Astrocyte of the cerebellum (primary cell): ENCODE measurements at regions not wholly inside any gene's neighbourhood (a gene's known extent, or its start where the extent isn't known, plus 50 kb on each side); places are given as distances from the start of the nearest gene placed in this dataset.
A peak's percentile ranks its signal among the peaks of the same experiment; 100 is the strongest.
"Not testable (repeated sequence)": the region's sequence is repeated elsewhere in the genome, so short reads cannot be mapped to it uniquely, and the experiment has no call there.

Source experiments
- DNase-seq: peaks from one replicate; pipeline ENCODE4 v3.0.0-alpha.2; 2011; ENCODE audit warnings: low read depth
- H3K4me3 ChIP-seq: 2 replicates; pipeline ENCODE4 v1.5.1; 2011; ENCODE audit warnings: mild to moderate bottlenecking, low read depth, low read length, moderate library complexity
- in situ Hi-C: cut with HindIII; loops from 2 replicates; pipeline ENCODE4 v1.10.0; 2017; ENCODE audit warnings: low sequenced_read_pairs
- TF ChIP-seq, protein P1 (sequence below): IDR thresholded peaks from 2 replicates; pipeline ENCODE4 v1.5.1; 2012; ENCODE audit warnings: low read length, low read depth, moderate library complexity, mild to moderate bottlenecking; ENCODE audit errors: missing control alignments

DNA sequence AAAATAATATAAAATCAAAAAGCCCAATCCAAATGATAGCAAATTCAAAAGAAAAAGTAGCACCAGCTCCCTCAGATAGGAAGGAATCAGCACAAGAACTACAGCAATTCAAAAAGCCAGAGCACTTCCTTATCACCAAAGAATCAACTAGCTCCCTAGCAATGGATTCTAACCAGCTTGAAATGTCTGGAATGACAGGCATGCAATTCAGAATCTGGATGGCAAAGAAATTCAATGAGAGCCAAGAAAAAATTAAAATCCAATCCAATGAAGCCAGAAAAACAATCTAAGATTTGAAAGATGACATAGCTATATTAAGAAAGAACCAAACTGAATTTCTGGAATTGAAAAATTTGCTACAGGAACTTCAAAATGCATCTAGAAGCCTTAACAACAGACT is 1334.4 kb upstream of the ALCAM start:
- no peak overlapping the region for H3K4me3 ChIP-seq
- no peak for DNase-seq
- TF ChIP-seq, protein P1, sequence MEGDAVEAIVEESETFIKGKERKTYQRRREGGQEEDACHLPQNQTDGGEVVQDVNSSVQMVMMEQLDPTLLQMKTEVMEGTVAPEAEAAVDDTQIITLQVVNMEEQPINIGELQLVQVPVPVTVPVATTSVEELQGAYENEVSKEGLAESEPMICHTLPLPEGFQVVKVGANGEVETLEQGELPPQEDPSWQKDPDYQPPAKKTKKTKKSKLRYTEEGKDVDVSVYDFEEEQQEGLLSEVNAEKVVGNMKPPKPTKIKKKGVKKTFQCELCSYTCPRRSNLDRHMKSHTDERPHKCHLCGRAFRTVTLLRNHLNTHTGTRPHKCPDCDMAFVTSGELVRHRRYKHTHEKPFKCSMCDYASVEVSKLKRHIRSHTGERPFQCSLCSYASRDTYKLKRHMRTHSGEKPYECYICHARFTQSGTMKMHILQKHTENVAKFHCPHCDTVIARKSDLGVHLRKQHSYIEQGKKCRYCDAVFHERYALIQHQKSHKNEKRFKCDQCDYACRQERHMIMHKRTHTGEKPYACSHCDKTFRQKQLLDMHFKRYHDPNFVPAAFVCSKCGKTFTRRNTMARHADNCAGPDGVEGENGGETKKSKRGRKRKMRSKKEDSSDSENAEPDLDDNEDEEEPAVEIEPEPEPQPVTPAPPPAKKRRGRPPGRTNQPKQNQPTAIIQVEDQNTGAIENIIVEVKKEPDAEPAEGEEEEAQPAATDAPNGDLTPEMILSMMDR, result no peak
- in situ Hi-C loops, result no loop called here

DNA sequence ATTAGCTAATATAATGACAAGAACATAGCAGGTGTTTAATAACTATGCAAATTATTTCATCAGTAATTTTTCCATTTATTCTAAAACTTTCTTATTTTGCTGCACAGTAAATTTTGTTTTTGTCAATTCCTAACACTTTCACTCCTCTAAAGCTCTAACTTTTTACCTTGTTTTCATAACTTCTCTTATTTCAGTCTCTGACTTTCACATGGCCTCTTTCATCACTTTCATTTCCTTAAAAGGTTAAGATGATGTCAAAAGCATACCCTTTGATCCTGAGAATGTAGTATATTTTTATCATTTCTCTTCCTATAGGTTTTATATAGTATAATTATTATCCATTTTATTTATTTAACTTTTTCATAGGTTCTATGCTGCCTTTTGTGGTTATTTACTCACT is 1325.8 kb upstream of the ALCAM start:
- DNase-seq, result no peak
- TF ChIP-seq, protein P1, result no peak
- no peak overlapping the region for H3K4me3 ChIP-seq
- in situ Hi-C loops, result no loop called here

DNA sequence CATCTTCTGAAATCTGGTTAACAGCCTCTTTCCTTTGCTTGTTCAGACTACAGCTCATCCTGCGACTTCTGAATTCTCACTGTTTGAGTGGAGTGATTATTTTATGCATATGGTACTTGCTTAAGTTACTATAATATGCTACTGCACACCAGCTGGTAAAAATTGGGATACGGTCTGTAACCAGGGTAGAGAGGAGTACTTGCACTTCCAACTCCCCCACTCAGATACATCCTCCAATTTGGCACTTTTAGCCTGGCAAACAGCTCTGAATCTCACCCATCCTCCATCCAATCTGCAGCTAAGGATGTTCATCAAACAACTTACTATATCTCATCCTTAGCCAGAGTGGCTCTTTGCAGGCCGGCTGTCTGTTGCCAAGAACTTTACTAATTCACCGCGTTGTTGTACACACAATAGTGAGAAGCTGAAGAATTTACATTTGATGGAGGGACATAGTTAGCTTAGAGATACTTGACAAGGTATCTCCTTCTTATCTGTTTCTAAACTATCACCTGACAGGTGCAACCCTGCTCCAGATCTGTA is 1323.6 kb upstream of the ALCAM start:
- H3K4me3 ChIP-seq, in situ Hi-C loops, DNase-seq: not testable (repeated sequence)

DNA sequence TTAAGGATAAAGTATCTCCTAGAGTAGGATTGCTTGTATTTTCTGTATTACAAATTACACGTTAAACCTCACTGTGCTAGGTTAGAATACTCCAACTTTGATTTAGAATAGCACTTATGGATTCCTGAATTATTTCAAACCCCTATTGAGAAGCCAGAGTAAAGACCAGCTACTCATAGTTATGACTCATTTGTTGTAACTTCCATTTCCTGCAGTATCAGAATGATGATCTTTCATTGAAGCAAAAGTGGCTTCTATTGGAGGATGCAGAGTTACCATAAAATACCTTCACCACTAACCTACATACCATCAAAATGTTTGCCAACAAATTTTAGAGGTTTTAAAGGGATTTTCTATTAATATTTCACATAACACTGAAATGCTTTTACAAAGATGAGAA is 1322.7 kb upstream of the ALCAM start:
- TF ChIP-seq, protein P1, result no peak
- H3K4me3 ChIP-seq, result no peak overlapping the region
- in situ Hi-C loops, result no loop called here
- DNase-seq, result no peak

DNA sequence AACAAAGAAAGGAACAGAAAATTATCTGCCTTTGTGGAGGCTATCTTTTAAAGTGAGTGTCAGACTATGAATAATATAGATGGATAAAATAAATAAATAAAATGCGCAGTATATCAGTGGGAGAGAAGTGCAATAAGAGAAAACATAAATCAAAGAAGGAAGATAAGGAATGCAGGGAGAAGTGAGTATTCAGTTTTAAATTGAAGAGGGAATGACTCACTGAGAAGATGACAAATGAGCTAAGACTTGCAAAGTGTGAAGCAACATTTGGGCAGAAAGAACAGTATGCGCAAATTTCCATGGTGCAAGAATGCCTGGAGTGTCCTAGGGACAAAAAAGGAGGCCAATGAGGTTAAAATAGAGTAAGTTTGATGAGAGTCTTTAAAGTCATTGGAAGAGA is 1300.1 kb upstream of the ALCAM start:
- in situ Hi-C loops, result no loop called here
- TF ChIP-seq, protein P1, result no peak
- peak; percentile 1 for DNase-seq
- no peak overlapping the region for H3K4me3 ChIP-seq

DNA sequence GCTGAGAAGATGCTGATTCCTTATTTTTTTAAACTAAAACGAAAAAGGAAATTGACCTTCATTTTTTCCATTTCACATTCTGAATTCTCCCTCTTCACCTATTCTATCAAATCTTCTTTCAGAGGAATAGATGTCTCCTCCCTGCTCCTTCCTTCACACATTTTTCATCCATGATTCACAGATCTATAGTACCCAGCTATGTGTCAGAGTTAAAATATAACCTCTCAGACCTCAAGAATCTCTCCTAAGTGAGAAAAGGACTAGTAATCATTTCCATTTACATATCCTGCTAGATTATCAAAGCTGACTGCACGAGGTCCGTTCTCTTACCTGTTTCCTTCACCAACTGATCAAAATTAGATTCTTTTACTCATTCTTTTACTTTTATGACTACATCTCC is 1297.6 kb upstream of the ALCAM start:
- DNase-seq, result no peak
- in situ Hi-C loops, result no loop called here
- no peak overlapping the region for H3K4me3 ChIP-seq
- TF ChIP-seq, protein P1, result no peak

DNA sequence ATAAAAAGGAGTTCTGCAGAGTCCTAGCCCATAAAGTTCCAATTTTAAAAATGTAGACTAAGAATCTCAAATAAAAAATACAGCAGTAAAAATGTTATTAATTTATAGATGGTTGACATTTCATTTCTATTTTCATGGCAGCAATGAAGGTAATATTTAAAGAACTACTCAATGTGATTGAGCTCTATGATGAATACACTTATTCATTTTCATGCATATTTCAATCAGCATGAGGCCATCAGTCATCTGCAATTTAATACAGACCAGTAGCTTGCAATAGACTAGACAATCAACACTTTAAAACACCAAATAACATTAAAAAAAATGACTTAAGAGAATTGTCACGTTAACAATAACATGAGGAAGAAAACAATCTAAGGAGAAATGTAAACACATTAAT is 1295.8 kb upstream of the ALCAM start:
- TF ChIP-seq, protein P1, result no peak
- no peak overlapping the region for H3K4me3 ChIP-seq
- in situ Hi-C loops, result no loop called here
- DNase-seq, result no peak
